H1 (cell line): ENCODE measurements at regions not wholly inside any gene's neighbourhood (a gene's known extent, or its start where the extent isn't known, plus 50 kb on each side); places are given as distances from the start of the nearest gene placed in this dataset.

Experiments used
- CEBPB ChIP-seq: IDR thresholded peaks from 2 replicates; pipeline ENCODE4 v1.6.1; 2012; ENCODE audit warnings: low read depth, low read length
- CHD1 ChIP-seq: IDR thresholded peaks from 2 replicates; pipeline ENCODE4 v1.6.1; 2012; ENCODE audit warnings: low read depth, low read length, improper control_type of control experiment
- CHD7 ChIP-seq: fragments of 300-600 bp; sonication (generic); IDR thresholded peaks from 2 replicates; pipeline ENCODE4 v1.7.1; 2012; ENCODE audit warnings: low read length, moderate library complexity, mild to moderate bottlenecking, inconsistent platforms; ENCODE audit not compliant: insufficient replicate concordance
- JUND ChIP-seq: IDR thresholded peaks from 2 replicates; pipeline ENCODE4 v1.6.1; 2011; ENCODE audit warnings: mild to moderate bottlenecking, improper control_type of control experiment, low read length
- KDM4A ChIP-seq: IDR thresholded peaks from one replicate; pipeline ENCODE4 v1.7.1; 2012; ENCODE audit warnings: low read depth, mild to moderate bottlenecking, moderate library complexity, low read length, inconsistent platforms; ENCODE audit not compliant: severe bottlenecking
- MAX ChIP-seq: IDR thresholded peaks from 2 replicates; pipeline ENCODE4 v1.6.1; 2012; ENCODE audit warnings: inconsistent platforms
- RFX5 ChIP-seq: IDR thresholded peaks from 2 replicates; pipeline ENCODE4 v1.6.1; 2011; ENCODE audit warnings: low read depth, low read length, improper control_type of control experiment, borderline replicate concordance
- TAF7 ChIP-seq: optimal IDR thresholded peaks from 2 replicates; pipeline ENCODE3; 2011; ENCODE audit warnings: low read depth, mild to moderate bottlenecking, inconsistent platforms, low read length, moderate library complexity, borderline replicate concordance
- USF2 ChIP-seq: IDR thresholded peaks from 2 replicates; pipeline ENCODE4 v1.6.1; 2011; ENCODE audit warnings: low read length, improper control_type of control experiment

GRCh38 chr4:151960449-151961230 is 199.8 kb upstream of the GATB start (continued):
- TF ChIP-seq USF2, result no peak
- TF ChIP-seq CHD7, result no peak
- TF ChIP-seq RFX5, result no peak
- TF ChIP-seq JUND, result no peak
- no peak for TF ChIP-seq CHD1
- TF ChIP-seq MAX, result no peak
- no peak for TF ChIP-seq TAF7
- TF ChIP-seq CEBPB, result no peak
- TF ChIP-seq KDM4A, result no peak
